GM10248 (cell line): ENCODE measurements at regions not wholly inside any gene's neighbourhood (a gene's known extent, or its start where the extent isn't known, plus 50 kb on each side); places are given as distances from the start of the nearest gene placed in this dataset.

Experiments used
- CTCF ChIA-PET: fragments of 300-600 bp; sonication (Branson Sonifier 250); formaldehyde crosslinking; extraction: SDS; loops from one replicate; lab custom pipeline; 2021; ENCODE audit warnings: antibody characterized with exemption; lab: Yijun Ruan, JAX
- POLR2A ChIA-PET: fragments of 350-650 bp; sonication (Branson Sonifier 250); formaldehyde crosslinking; extraction: SDS; loops from one replicate; lab custom pipeline; 2020; ENCODE audit warnings: antibody characterized with exemption; lab: Yijun Ruan, JAX
- DNase-seq: peaks from one replicate; pipeline ENCODE4 v3.0.0; 2012; ENCODE audit errors: extremely low spot score
- CTCF ChIP-seq: IDR thresholded peaks from 2 replicates; pipeline ENCODE4 v1.5.1; 2012; ENCODE audit warnings: mild to moderate bottlenecking, low read depth; ENCODE audit errors: extremely low read depth, missing control alignments, control extremely low read depth

- CTCF ChIA-PET: interaction anchor here (0.6 to 2.8 kb wide), 2 partner anchors 17 to 85 kb away, joined by 3 to 9 read pairs; no protein-coding TSS in a partner anchor
- POLR2A ChIA-PET: no interaction called here
- DNase-seq: no peak
- TF ChIP-seq CTCF: no peak
Observed at GRCh38 chr7:109527833-109528232, 958.2 kb downstream of the DNAJB9 start.

GRCh38 chr7:109529712-109530111, 960.0 kb downstream of the DNAJB9 start:
- no peak for DNase-seq
- CTCF ChIA-PET: interaction anchor here (1.5 to 2.8 kb wide), 3 partner anchors 10 to 39 kb away, joined by 5 to 9 read pairs (median 6); no protein-coding TSS in a partner anchor
- POLR2A ChIA-PET: no interaction called here
- TF ChIP-seq CTCF: no peak

GRCh38 chr7:109532262-109532992, 962.8 kb downstream of the DNAJB9 start:
- CTCF ChIA-PET: interaction anchor here (1.3 to 1.5 kb wide), 2 partner anchors 10 to 22 kb away, joined by 4 to 5 read pairs; no protein-coding TSS in a partner anchor
- POLR2A ChIA-PET: no interaction called here
- DNase-seq: no peak
- TF ChIP-seq CTCF: no peak

- ChIA-PET POLR2A (no interaction called here), CTCF (interaction anchor here (0.7 to 1.2 kb wide), 2 partner anchors 23 to 783 kb away, joined by 3 read pairs; no protein-coding TSS in a partner anchor)
- no peak for DNase-seq
- no peak for TF ChIP-seq CTCF
Observed at GRCh38 chr7:109545686-109546085, 976.0 kb downstream of the DNAJB9 start.

- ChIA-PET CTCF (interaction anchor here (0.9 kb wide), 1 partner anchor 9 kb away, joined by 3 read pairs; no protein-coding TSS in a partner anchor), POLR2A (no interaction called here)
Observed at GRCh38 chr7:109549471-109550193, 980.0 kb downstream of the DNAJB9 start.

GRCh38 chr7:109552017-109552416, 982.3 kb downstream of the DNAJB9 start:
- TF ChIP-seq CTCF: no peak
- ChIA-PET CTCF (interaction anchor here (1.3 kb wide), 1 partner anchor 9 kb away, joined by 4 read pairs; no protein-coding TSS in a partner anchor), POLR2A (no interaction called here)
- DNase-seq: no peak

More at GRCh38 chr7:109549471-109550193, 980.0 kb downstream of the DNAJB9 start:
- DNase-seq: no peak
- no peak for TF ChIP-seq CTCF
